Neural cell (in vitro differentiated cells): ENCODE measurements at regions not wholly inside any gene's neighbourhood (a gene's known extent, or its start where the extent isn't known, plus 50 kb on each side); places are given as distances from the start of the nearest gene placed in this dataset.

Experiments
- CTCF ChIP-seq: fragments of 450-650 bp; IDR thresholded peaks from 2 replicates; pipeline ENCODE4 v1.5.1; 2014; ENCODE audit warnings: antibody characterized with exemption, mild to moderate bottlenecking, moderate library complexity; ENCODE audit not compliant: poor library complexity, severe bottlenecking
- EP300 ChIP-seq: fragments of 450-650 bp; conservative IDR thresholded peaks from 2 replicates; pipeline ENCODE4 v1.6.1; 2014; ENCODE audit warnings: antibody characterized with exemption, mild to moderate bottlenecking, moderate library complexity; ENCODE audit not compliant: poor library complexity, severe bottlenecking
- EZH2 ChIP-seq: fragments of 200-600, 300-800 bp; shearing (Covaris generic), sonication (generic); IDR thresholded peaks from 2 replicates; pipeline ENCODE4 v1.6.1; 2014; ENCODE audit warnings: antibody characterized with exemption, low read length, borderline replicate concordance, mild to moderate bottlenecking; ENCODE audit not compliant: insufficient read depth, poor library complexity, severe bottlenecking
- REST ChIP-seq: IDR thresholded peaks from 2 replicates; pipeline ENCODE4 v1.6.1; 2012; ENCODE audit warnings: borderline replicate concordance

DNA sequence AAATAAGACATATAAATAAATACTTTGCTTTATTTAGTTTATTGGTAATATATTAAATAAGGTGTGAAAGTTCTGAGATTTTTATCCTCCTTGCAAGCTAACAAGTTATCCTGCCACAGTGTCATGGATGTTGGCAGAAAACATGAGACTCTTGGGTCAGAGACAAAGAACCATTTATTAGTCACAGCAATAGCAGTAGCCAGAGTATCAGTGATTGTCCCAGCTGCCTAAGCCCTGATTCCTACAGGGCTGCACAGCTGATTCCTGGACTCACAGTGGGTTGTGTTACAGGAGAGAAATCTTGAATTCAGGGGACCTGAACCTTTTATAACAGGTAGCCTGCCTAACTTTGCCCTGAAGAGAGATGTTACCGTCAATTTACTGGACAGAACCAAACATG, 304.5 kb upstream of the ZNF608 start:
- TF ChIP-seq CTCF = no peak
- no peak for TF ChIP-seq REST
- TF ChIP-seq EP300 = no peak
- TF ChIP-seq EZH2 = no peak
